ENCODE measurements at regions not wholly inside any gene's neighbourhood (a gene's known extent, or its start where the extent isn't known, plus 50 kb on each side); places are given as distances from the start of the nearest gene placed in this dataset.

DNA sequence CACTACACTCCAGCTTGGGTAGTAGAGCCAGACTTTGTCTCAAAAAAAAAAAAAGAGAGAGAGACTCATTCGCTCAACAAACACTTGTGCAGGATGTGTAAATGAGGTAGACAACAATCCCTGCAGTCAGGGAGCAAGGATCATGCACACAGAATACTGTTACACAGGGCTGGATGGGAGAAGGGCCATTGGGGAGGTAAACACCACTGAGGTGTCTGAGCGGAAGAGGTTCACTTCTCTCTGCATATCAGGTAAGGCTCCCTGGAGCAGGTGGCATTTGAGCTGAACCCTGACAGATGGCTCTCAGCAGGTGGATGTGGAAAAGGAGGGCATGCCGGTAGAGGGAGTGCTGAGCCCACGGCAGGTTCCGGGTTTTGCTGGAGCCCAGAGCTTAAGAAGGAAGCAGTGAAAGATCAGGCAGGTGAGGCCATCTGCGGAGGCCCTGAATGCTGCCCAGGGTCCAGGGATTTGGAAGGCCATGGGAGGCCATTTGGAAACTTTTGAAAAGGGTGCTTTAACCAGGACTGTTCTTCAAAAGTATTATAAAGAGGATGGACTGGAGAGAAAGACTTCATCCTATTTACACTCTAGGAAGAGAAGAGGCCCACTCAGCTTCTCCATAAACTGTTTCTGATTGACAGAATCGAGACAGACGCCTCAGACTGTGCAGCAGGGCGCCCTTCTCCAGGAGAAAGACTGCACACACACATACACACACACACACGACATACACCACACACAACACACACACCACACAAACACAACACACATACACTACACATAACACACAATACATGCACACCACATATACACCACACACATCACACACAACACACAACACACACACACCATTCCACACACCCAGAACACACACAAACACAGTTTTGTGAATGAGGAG is 199.4 kb downstream of the USP12 start (continued):
- TF ChIP-seq CREB5 (CRISPR knock-in tag; IDR thresholded peaks at IDR 0.05; ENCODE audit: low read depth), result no peak

DNA sequence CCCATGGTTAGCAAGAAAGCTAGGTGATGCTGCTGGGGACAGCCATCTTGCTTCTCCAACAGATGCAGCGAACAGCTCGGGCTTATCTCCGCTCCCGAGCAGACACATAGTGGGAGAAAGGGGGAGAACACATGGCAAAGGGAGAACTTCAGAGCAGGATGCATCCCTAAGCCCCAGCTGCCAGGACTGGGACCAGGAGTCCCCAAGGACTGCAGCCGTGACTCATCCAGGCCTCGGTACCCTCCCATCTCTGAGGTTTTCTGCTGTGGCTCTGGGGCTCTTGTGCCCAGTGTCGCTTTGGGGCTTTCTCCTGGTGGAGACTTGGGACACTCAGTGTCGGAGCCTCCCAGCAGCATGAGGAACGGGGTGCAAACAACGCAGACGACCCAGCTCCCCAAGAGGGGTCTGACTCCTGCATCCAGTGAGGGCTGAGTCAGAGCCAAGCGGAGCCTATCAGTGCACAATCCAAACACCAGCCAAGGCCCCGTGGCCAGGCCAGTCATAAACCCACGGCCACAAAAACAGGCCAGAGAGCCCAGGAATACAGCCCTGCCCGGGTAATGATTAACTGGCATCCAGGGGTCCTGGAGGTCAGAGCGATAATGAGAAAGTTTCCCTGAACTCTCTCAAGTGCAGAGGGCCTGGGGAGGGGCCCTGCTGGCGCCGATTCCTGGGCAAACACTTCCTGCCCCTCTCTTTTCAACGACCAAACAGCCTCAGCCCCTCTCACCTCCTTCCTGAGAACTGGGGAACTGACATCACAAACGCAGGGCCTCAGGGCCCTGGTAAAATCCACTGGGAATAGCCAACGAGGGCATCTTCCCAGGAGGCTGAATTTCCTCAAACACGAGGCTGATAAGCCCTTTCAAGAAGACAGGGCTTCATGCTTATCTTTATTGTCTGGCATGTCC is 202.9 kb downstream of the USP12 start:
- ATAC-seq, result no peak
- TF ChIP-seq ZFP3 (CRISPR knock-in tag; IDR thresholded peaks at IDR 0.05), result no peak
- no peak for TF ChIP-seq GLIS3 (CRISPR knock-in tag; IDR thresholded peaks at IDR 0.05)
- no peak for TF ChIP-seq ARNTL (CRISPR knock-in tag; IDR thresholded peaks at IDR 0.05; ENCODE audit: borderline replicate concordance, low read depth)
- TF ChIP-seq, protein P1, sequence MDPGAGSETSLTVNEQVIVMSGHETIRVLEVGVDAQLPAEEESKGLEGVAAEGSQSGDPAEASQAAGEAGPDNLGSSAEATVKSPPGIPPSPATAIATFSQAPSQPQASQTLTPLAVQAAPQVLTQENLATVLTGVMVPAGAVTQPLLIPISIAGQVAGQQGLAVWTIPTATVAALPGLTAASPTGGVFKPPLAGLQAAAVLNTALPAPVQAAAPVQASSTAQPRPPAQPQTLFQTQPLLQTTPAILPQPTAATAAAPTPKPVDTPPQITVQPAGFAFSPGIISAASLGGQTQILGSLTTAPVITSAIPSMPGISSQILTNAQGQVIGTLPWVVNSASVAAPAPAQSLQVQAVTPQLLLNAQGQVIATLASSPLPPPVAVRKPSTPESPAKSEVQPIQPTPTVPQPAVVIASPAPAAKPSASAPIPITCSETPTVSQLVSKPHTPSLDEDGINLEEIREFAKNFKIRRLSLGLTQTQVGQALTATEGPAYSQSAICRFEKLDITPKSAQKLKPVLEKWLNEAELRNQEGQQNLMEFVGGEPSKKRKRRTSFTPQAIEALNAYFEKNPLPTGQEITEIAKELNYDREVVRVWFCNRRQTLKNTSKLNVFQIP (CRISPR knock-in tag; IDR thresholded peaks at IDR 0.05; ENCODE audit: borderline replicate concordance, low read depth), result no peak
- TF ChIP-seq ZNF8 (CRISPR knock-in tag; IDR thresholded peaks at IDR 0.05), result no peak
- TF ChIP-seq BACH2 (CRISPR knock-in tag; IDR thresholded peaks at IDR 0.05; ENCODE audit: borderline replicate concordance), result no peak
- no peak for TF ChIP-seq ESRRG (CRISPR knock-in tag; IDR thresholded peaks at IDR 0.05)
- no peak for TF ChIP-seq CSDC2 (CRISPR knock-in tag; IDR thresholded peaks at IDR 0.05)
- TF ChIP-seq TOX (CRISPR knock-in tag; IDR thresholded peaks at IDR 0.05; ENCODE audit: borderline replicate concordance), result no peak
- no peak for TF ChIP-seq CREB5 (CRISPR knock-in tag; IDR thresholded peaks at IDR 0.05; ENCODE audit: low read depth)
- TF ChIP-seq TCF4 (CRISPR knock-in tag; IDR thresholded peaks at IDR 0.05; ENCODE audit: borderline replicate concordance), result no peak
- no peak for TF ChIP-seq ZFP30 (CRISPR knock-in tag; IDR thresholded peaks at IDR 0.05)
- TF ChIP-seq ISL1 (CRISPR knock-in tag; IDR thresholded peaks at IDR 0.05), result no peak
- TF ChIP-seq, protein P2, sequence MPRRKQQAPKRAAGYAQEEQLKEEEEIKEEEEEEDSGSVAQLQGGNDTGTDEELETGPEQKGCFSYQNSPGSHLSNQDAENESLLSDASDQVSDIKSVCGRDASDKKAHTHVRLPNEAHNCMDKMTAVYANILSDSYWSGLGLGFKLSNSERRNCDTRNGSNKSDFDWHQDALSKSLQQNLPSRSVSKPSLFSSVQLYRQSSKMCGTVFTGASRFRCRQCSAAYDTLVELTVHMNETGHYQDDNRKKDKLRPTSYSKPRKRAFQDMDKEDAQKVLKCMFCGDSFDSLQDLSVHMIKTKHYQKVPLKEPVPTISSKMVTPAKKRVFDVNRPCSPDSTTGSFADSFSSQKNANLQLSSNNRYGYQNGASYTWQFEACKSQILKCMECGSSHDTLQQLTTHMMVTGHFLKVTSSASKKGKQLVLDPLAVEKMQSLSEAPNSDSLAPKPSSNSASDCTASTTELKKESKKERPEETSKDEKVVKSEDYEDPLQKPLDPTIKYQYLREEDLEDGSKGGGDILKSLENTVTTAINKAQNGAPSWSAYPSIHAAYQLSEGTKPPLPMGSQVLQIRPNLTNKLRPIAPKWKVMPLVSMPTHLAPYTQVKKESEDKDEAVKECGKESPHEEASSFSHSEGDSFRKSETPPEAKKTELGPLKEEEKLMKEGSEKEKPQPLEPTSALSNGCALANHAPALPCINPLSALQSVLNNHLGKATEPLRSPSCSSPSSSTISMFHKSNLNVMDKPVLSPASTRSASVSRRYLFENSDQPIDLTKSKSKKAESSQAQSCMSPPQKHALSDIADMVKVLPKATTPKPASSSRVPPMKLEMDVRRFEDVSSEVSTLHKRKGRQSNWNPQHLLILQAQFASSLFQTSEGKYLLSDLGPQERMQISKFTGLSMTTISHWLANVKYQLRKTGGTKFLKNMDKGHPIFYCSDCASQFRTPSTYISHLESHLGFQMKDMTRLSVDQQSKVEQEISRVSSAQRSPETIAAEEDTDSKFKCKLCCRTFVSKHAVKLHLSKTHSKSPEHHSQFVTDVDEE (CRISPR knock-in tag; IDR thresholded peaks at IDR 0.05), result no peak
- no peak for TF ChIP-seq PATZ1 (CRISPR knock-in tag; IDR thresholded peaks at IDR 0.05; ENCODE audit: borderline replicate concordance)
- TF ChIP-seq SNAI2 (CRISPR knock-in tag; IDR thresholded peaks at IDR 0.05), result no peak

DNA sequence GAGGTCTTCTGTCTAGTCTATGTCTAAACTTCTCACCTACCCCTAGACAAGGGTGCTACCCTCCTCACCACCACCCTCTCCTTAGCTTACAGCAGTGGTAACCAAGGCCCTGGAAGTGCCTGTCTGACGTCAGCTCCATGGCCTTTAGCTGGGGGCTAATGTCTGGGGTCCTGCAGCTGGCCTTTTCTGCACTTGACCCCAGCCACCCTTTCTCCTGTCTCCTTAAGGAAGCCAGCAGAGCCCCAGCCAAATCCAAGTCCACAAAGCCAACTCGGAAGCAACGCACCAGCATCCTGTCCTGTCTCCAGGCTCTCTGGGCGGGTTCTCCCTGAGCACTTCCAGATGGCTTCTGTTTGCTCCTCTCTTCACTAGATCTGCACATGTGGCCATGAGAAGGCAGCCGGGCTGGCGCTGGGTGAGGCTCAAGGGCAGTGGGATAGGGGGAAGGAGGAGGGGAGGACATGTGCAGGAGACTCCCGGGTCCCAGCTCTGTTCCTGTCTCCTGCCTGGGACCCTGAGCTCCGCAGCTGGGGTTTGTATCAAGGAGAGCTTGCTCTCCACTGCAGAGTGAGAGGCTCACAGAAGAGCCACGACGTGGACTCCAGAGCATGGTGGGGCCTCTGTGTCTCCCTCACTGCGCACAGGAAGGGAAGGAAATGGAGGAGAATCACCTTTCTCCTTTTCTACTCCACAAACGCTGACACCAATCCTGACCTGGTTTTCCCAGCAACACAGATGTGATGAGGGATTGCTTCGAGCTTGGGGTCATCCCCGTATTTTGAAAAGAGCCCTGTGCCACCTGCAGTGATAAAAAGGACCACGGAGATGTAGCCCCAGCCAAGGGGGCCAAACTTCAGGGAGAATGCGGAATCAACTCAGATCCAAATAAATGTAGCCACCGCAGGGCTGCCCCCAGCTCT is 204.2 kb downstream of the USP12 start:
- TF ChIP-seq TCF4 (CRISPR knock-in tag; IDR thresholded peaks at IDR 0.05; ENCODE audit: borderline replicate concordance), result peak; percentile 43; the same call in 1 of the 2 replicates
- TF ChIP-seq RARB (CRISPR knock-in tag; IDR thresholded peaks at IDR 0.05), result no peak
- ATAC-seq, result peak; percentile 58

Measured in SK-N-SH treated with all-trans-retinoic acid at 6 μM for 48 hours (cell line).